ENCODE measurements at regions not wholly inside any gene's neighbourhood (a gene's known extent, or its start where the extent isn't known, plus 50 kb on each side); places are given as distances from the start of the nearest gene placed in this dataset.

GRCh38 chr1:217205578-217205977 is 425.3 kb downstream of the GPATCH2 start:
- H3K36me3 ChIP-seq (ENCODE audit: control insufficient read depth, low read length): no peaks in the 10 kb centered on the region
- H3K4me3 ChIP-seq (ENCODE audit: low read length): no peak overlapping the region
- H3K9me2 ChIP-seq (replicated peaks; ENCODE audit: control insufficient read depth, low read length): no peaks in the 10 kb centered on the region
- H3K4me2 ChIP-seq (ENCODE audit: low read length): no peak overlapping the region
- H3K79me2 ChIP-seq (ENCODE audit: control insufficient read depth, low read length): no peaks in the 10 kb centered on the region
- H4K20me1 ChIP-seq (ENCODE audit: control insufficient read depth, insufficient read depth, low read depth, low read length): no peaks in the 10 kb centered on the region
- H3K27me3 ChIP-seq (ENCODE audit: control insufficient read depth, low read length): no peaks in the 10 kb centered on the region
- H3K4me1 ChIP-seq (ENCODE audit: control insufficient read depth, low read length): no peaks in the 10 kb centered on the region
- H3K9me3 ChIP-seq (ENCODE audit: control insufficient read depth, insufficient read depth, low read length): no peaks in the 10 kb centered on the region
- H3K27ac ChIP-seq (ENCODE audit: low read depth, low read length): no peak overlapping the region
- H3F3A ChIP-seq (ENCODE audit: control insufficient read depth, insufficient read depth): no peaks in the 10 kb centered on the region
- no peak for TF ChIP-seq EZH2phosphoT487 (IDR thresholded peaks at IDR 0.05; ENCODE audit: borderline replicate concordance, low read length)
- TF ChIP-seq CTCF (IDR thresholded peaks at IDR 0.05; ENCODE audit: low read depth, low read length, poor library complexity, severe bottlenecking): no peak

- H4K20me1 ChIP-seq (ENCODE audit: control insufficient read depth, insufficient read depth, low read depth, low read length): no peaks in the 10 kb centered on the region
- H3K9me2 ChIP-seq (replicated peaks; ENCODE audit: control insufficient read depth, low read length): no peaks in the 10 kb centered on the region
- no peaks in the 10 kb centered on the region for H3K4me1 ChIP-seq (ENCODE audit: control insufficient read depth, low read length)
- H3K4me2 ChIP-seq (ENCODE audit: low read length): no peak overlapping the region
- no peaks in the 10 kb centered on the region for H3K9me3 ChIP-seq (ENCODE audit: control insufficient read depth, insufficient read depth, low read length)
- TF ChIP-seq CTCF (IDR thresholded peaks at IDR 0.05; ENCODE audit: low read depth, low read length, poor library complexity, severe bottlenecking) (no peak), EZH2phosphoT487 (IDR thresholded peaks at IDR 0.05; ENCODE audit: borderline replicate concordance, low read length) (no peak)
- H3K4me3 ChIP-seq (ENCODE audit: low read length): no peak overlapping the region
- no peak overlapping the region for H3K27ac ChIP-seq (ENCODE audit: low read depth, low read length)
- no peaks in the 10 kb centered on the region for H3K79me2 ChIP-seq (ENCODE audit: control insufficient read depth, low read length)
- H3K27me3 ChIP-seq (ENCODE audit: control insufficient read depth, low read length): no peaks in the 10 kb centered on the region
- H3K36me3 ChIP-seq (ENCODE audit: control insufficient read depth, low read length): no peaks in the 10 kb centered on the region
- no peaks in the 10 kb centered on the region for H3F3A ChIP-seq (ENCODE audit: control insufficient read depth, insufficient read depth)
Measured at GRCh38 chr1:217196616-217197015, 434.3 kb downstream of the GPATCH2 start.

DNA sequence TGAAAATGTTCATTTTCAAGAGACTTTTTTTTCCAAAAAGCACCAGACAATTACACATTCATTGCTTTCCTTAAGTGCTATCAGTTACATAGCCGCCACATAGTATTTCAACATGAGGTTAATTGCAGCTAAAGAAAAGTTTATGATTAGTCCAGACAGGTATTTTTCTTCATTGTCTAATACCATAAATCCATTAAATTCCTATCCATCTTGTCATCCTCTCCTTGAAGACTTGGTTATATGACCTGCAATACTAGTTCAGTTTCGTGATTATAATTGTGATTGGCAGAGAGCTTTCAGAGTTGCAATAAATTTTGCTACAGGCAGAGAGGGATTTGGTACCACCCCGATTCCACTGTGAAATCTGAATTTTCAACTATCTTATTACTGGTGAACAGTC is 437.7 kb downstream of the GPATCH2 start:
- Histone ChIP-seq H3K4me3 (ENCODE audit: low read length) (no peak overlapping the region), H3K9me2 (replicated peaks; ENCODE audit: control insufficient read depth, low read length) (no peaks in the 10 kb centered on the region), H3K9me3 (ENCODE audit: control insufficient read depth, insufficient read depth, low read length) (no peaks in the 10 kb centered on the region), H3K36me3 (ENCODE audit: control insufficient read depth, low read length) (no peaks in the 10 kb centered on the region), H3F3A (ENCODE audit: control insufficient read depth, insufficient read depth) (no peaks in the 10 kb centered on the region), H3K27ac (ENCODE audit: low read depth, low read length) (no peak overlapping the region), H3K4me2 (ENCODE audit: low read length) (no peak overlapping the region), H3K27me3 (ENCODE audit: control insufficient read depth, low read length) (no peaks in the 10 kb centered on the region), H3K79me2 (ENCODE audit: control insufficient read depth, low read length) (no peaks in the 10 kb centered on the region), H4K20me1 (ENCODE audit: control insufficient read depth, insufficient read depth, low read depth, low read length) (no peaks in the 10 kb centered on the region), H3K4me1 (ENCODE audit: control insufficient read depth, low read length) (no peaks in the 10 kb centered on the region)
- TF ChIP-seq CTCF (IDR thresholded peaks at IDR 0.05; ENCODE audit: low read depth, low read length, poor library complexity, severe bottlenecking): no peak
- TF ChIP-seq EZH2phosphoT487 (IDR thresholded peaks at IDR 0.05; ENCODE audit: borderline replicate concordance, low read length): no peak

- H3F3A ChIP-seq (ENCODE audit: control insufficient read depth, insufficient read depth): no peaks in the 10 kb centered on the region
- H3K4me1 ChIP-seq (ENCODE audit: control insufficient read depth, low read length): no peaks in the 10 kb centered on the region
- no peaks in the 10 kb centered on the region for H3K9me3 ChIP-seq (ENCODE audit: control insufficient read depth, insufficient read depth, low read length)
- no peaks in the 10 kb centered on the region for H3K27me3 ChIP-seq (ENCODE audit: control insufficient read depth, low read length)
- no peaks in the 10 kb centered on the region for H3K9me2 ChIP-seq (replicated peaks; ENCODE audit: control insufficient read depth, low read length)
- H3K79me2 ChIP-seq (ENCODE audit: control insufficient read depth, low read length): no peaks in the 10 kb centered on the region
- TF ChIP-seq CTCF (IDR thresholded peaks at IDR 0.05; ENCODE audit: low read depth, low read length, poor library complexity, severe bottlenecking) (no peak), EZH2phosphoT487 (IDR thresholded peaks at IDR 0.05; ENCODE audit: borderline replicate concordance, low read length) (no peak)
- H3K4me2 ChIP-seq (ENCODE audit: low read length): no peak overlapping the region
- H3K4me3 ChIP-seq (ENCODE audit: low read length): no peak overlapping the region
- no peaks in the 10 kb centered on the region for H3K36me3 ChIP-seq (ENCODE audit: control insufficient read depth, low read length)
- no peaks in the 10 kb centered on the region for H4K20me1 ChIP-seq (ENCODE audit: control insufficient read depth, insufficient read depth, low read depth, low read length)
- no peak overlapping the region for H3K27ac ChIP-seq (ENCODE audit: low read depth, low read length)
Measured at GRCh38 chr1:217191441-217191840, 439.4 kb downstream of the GPATCH2 start.

All from DOHH2 (cell line).